ENCODE measurements at regions not wholly inside any gene's neighbourhood (a gene's known extent, or its start where the extent isn't known, plus 50 kb on each side); places are given as distances from the start of the nearest gene placed in this dataset.

DNA sequence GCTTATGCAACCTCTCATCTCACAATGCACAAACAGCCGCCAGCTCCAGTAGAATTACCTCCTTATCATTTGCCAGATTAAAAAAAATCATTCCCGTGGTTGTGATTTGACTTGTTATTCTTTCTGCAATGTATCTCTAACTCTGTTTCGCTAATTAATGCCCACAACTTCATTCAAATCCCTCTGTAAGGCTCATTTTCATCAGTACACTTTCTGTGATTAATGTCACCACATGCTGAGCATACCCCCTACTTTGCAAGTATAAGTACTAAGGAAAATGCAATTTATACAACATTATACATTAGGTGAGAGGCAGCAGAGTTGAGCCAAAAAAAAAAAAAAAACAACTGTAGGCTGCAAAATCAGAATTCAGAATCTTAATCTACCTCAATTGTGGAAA is 166.0 kb downstream of the FSCB start:
- Histone ChIP-seq H2AFZ (ENCODE audit: low read length) (no peak overlapping the region), H3K36me3 (ENCODE audit: low read depth, low read length) (no peaks in the 10 kb centered on the region), H3K27ac (ENCODE audit: low read length) (no peak overlapping the region), H3K9me2 (replicated peaks; ENCODE audit: low read length) (no peaks in the 10 kb centered on the region), H3K9me3 (ENCODE audit: low read length) (no peaks in the 10 kb centered on the region), H3K4me1 (ENCODE audit: insufficient read depth, low read length) (peaks cover 21% of the 10 kb centered on the region), H3K79me2 (ENCODE audit: low read length) (no peaks in the 10 kb centered on the region), H3K9ac (ENCODE audit: low read length) (no peak overlapping the region), H4K20me1 (ENCODE audit: low read length) (no peaks in the 10 kb centered on the region), H3F3A (ENCODE audit: low read length, unreplicated experiment) (peaks cover 3% of the 10 kb centered on the region), H3K4me3 (ENCODE audit: low read length) (no peak overlapping the region), H3K27me3 (ENCODE audit: low read length) (no peaks in the 10 kb centered on the region), H3K4me2 (ENCODE audit: low read length) (no peak overlapping the region)
- POLR2A ChIA-PET (ENCODE audit: unreplicated experiment) = no interaction called here
- ATAC-seq (no peak), DNase-seq (no peak)
- BruUV-seq (replicated peaks) = no TSS peak
- intact Hi-C loops (cut with micrococcal nuclease) = no loop called here
- CTCF ChIA-PET = no interaction called here
- TF ChIP-seq EZH2 (IDR thresholded peaks at IDR 0.05; ENCODE audit: low read length, unreplicated experiment) = no peak
- no peak for TF ChIP-seq CTCF (conservative IDR thresholded peaks at IDR 0.05; ENCODE audit: low read depth, low read length)
- TF ChIP-seq EZH2phosphoT487 (IDR thresholded peaks at IDR 0.05; ENCODE audit: borderline replicate concordance, low read length) = no peak

DNA sequence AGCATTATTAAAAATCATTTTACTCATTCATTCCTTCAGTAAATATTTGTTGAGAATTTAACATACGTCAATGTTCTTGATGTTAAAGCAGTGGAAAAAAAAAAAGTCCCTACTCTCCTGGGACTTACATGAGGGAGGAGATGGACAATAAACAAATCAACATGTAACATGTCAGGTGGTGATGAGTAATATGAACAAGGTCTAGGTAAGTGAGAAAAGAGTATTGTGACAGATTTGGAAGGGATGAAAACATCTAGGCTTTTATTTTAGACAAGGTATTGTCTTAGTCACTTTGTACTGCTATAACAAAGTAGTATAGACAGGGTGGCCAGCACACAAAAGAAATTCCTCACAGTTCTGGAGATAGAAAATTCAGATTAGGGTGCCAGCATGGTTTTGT is 167.2 kb downstream of the FSCB start:
- ChIA-PET POLR2A (ENCODE audit: unreplicated experiment) (interaction anchor here (0.7 kb wide), 1 partner anchor 16 kb away, joined by 4 read pairs; no protein-coding TSS in a partner anchor), CTCF (no interaction called here)
- H3F3A ChIP-seq (ENCODE audit: low read length, unreplicated experiment) = peaks cover 3% of the 10 kb centered on the region
- no peaks in the 10 kb centered on the region for H3K9me2 ChIP-seq (replicated peaks; ENCODE audit: low read length)
- DNase-seq = peak; percentile 23
- peak; percentile 31 for ATAC-seq
- H3K9ac ChIP-seq (ENCODE audit: low read length) = peak overlapping the region; percentile 58
- peak overlapping the region; percentile 86 for H3K27ac ChIP-seq (ENCODE audit: low read length)
- intact Hi-C loops (cut with micrococcal nuclease) = loop anchor here (1.0 to 2.0 kb wide), 5 partner anchors 23 to 317 kb away; no protein-coding TSS in a partner anchor
- no peaks in the 10 kb centered on the region for H4K20me1 ChIP-seq (ENCODE audit: low read length)
- no peak overlapping the region for H2AFZ ChIP-seq (ENCODE audit: low read length)
- H3K9me3 ChIP-seq (ENCODE audit: low read length) = no peaks in the 10 kb centered on the region
- H3K4me1 ChIP-seq (ENCODE audit: insufficient read depth, low read length) = peaks cover 21% of the 10 kb centered on the region
- H3K4me3 ChIP-seq (ENCODE audit: low read length) = no peak overlapping the region
- no peak for TF ChIP-seq EZH2 (IDR thresholded peaks at IDR 0.05; ENCODE audit: low read length, unreplicated experiment)
- no peak for TF ChIP-seq CTCF (conservative IDR thresholded peaks at IDR 0.05; ENCODE audit: low read depth, low read length)
- no peak for TF ChIP-seq EZH2phosphoT487 (IDR thresholded peaks at IDR 0.05; ENCODE audit: borderline replicate concordance, low read length)
- no peaks in the 10 kb centered on the region for H3K36me3 ChIP-seq (ENCODE audit: low read depth, low read length)
- 0 out of 2 replicates have a peak overlapping the region, but pooled peaks have one; percentile 47 for H3K4me2 ChIP-seq (ENCODE audit: low read length)
- no TSS peak for BruUV-seq (replicated peaks)
- no peaks in the 10 kb centered on the region for H3K27me3 ChIP-seq (ENCODE audit: low read length)
- H3K79me2 ChIP-seq (ENCODE audit: low read length) = no peaks in the 10 kb centered on the region

- H3K4me3 ChIP-seq (ENCODE audit: low read length) = no peak overlapping the region
- H2AFZ ChIP-seq (ENCODE audit: low read length) = no peak overlapping the region
- ATAC-seq (peak; percentile 97), DNase-seq (peak; percentile 89)
- TF ChIP-seq EZH2 (IDR thresholded peaks at IDR 0.05; ENCODE audit: low read length, unreplicated experiment) (no peak), CTCF (conservative IDR thresholded peaks at IDR 0.05; ENCODE audit: low read depth, low read length) (no peak), EZH2phosphoT487 (IDR thresholded peaks at IDR 0.05; ENCODE audit: borderline replicate concordance, low read length) (no peak)
- no peaks in the 10 kb centered on the region for H3K27me3 ChIP-seq (ENCODE audit: low read length)
- H3K79me2 ChIP-seq (ENCODE audit: low read length) = no peaks in the 10 kb centered on the region
- H3K27ac ChIP-seq (ENCODE audit: low read length) = peak overlapping the region; percentile 86
- no peaks in the 10 kb centered on the region for H4K20me1 ChIP-seq (ENCODE audit: low read length)
- H3K36me3 ChIP-seq (ENCODE audit: low read depth, low read length) = no peaks in the 10 kb centered on the region
- CTCF ChIA-PET = no interaction called here
- peak overlapping the region; percentile 58 for H3K9ac ChIP-seq (ENCODE audit: low read length)
- H3K9me2 ChIP-seq (replicated peaks; ENCODE audit: low read length) = no peaks in the 10 kb centered on the region
- no peaks in the 10 kb centered on the region for H3K9me3 ChIP-seq (ENCODE audit: low read length)
- H3F3A ChIP-seq (ENCODE audit: low read length, unreplicated experiment) = peaks cover 3% of the 10 kb centered on the region
- POLR2A ChIA-PET (ENCODE audit: unreplicated experiment) = interaction anchor here (0.7 kb wide), 1 partner anchor 17 kb away, joined by 4 read pairs; no protein-coding TSS in a partner anchor
- BruUV-seq (replicated peaks) = no TSS peak
- intact Hi-C loops (cut with micrococcal nuclease) = loop anchor here (1.0 to 2.0 kb wide), 5 partner anchors 22 to 318 kb away; no protein-coding TSS in a partner anchor
- H3K4me1 ChIP-seq (ENCODE audit: insufficient read depth, low read length) = peaks cover 21% of the 10 kb centered on the region
- peak overlapping the region; percentile 47 for H3K4me2 ChIP-seq (ENCODE audit: low read length)
Measured at GRCh38 chr14:44339231-44339630, 167.9 kb downstream of the FSCB start.

Data from PC-3 (cell line).